ENCODE measurements at regions not wholly inside any gene's neighbourhood (a gene's known extent, or its start where the extent isn't known, plus 50 kb on each side); places are given as distances from the start of the nearest gene placed in this dataset.

DNA sequence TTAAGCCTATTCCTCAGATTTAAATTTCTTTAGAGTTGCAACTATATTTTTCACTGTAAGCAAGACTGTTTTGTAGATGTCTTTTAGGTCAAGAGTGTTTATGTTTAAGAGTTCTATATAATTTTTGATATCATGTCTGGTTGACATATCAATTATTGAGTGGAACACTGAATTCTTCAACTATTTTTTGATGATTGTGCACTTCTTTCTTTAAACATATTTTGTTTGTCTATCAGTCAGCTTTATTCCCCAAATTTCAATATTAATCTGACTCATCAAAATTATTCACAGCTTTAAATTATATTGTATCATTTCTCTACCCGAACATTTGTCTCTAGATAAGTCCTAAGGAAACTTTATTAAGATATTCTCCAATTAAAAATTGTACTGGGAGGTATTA lies 933.6 kb upstream of the ROBO1 start:
- intact Hi-C loops (cut with DNase I) = no loop called here
- H3K4me1 ChIP-seq = no peaks in the 10 kb centered on the region
- H3K36me3 ChIP-seq = no peaks in the 10 kb centered on the region
- H3K9me3 ChIP-seq = peaks cover 0 to 7% (median 0%) of the 10 kb centered on the region in 4 donors
- no peak for DNase-seq (ENCODE audit: extremely low spot score)
- H3K4me3 ChIP-seq = no peak overlapping the region
- no peaks in the 10 kb centered on the region for H3K27me3 ChIP-seq
- TF ChIP-seq, protein P1, sequence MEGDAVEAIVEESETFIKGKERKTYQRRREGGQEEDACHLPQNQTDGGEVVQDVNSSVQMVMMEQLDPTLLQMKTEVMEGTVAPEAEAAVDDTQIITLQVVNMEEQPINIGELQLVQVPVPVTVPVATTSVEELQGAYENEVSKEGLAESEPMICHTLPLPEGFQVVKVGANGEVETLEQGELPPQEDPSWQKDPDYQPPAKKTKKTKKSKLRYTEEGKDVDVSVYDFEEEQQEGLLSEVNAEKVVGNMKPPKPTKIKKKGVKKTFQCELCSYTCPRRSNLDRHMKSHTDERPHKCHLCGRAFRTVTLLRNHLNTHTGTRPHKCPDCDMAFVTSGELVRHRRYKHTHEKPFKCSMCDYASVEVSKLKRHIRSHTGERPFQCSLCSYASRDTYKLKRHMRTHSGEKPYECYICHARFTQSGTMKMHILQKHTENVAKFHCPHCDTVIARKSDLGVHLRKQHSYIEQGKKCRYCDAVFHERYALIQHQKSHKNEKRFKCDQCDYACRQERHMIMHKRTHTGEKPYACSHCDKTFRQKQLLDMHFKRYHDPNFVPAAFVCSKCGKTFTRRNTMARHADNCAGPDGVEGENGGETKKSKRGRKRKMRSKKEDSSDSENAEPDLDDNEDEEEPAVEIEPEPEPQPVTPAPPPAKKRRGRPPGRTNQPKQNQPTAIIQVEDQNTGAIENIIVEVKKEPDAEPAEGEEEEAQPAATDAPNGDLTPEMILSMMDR (IDR thresholded peaks at IDR 0.05) = no peak
- TF ChIP-seq EP300 (IDR thresholded peaks at IDR 0.05) (no peak), POLR2AphosphoS5 (IDR thresholded peaks at IDR 0.05) (no peak), POLR2A (IDR thresholded peaks at IDR 0.05; ENCODE audit: low read depth) (no peak)
- H3K27ac ChIP-seq (replicated peaks in 1 of 4) = no peak overlapping the region
- 79% methylated on average over 1 of the region's 1 CpG for WGBS

- Histone ChIP-seq H3K27ac (replicated peaks in 1 of 4) (no peak overlapping the region), H3K4me3 (no peak overlapping the region), H3K4me1 (no peaks in the 10 kb centered on the region), H3K9me3 (no peaks in the 10 kb centered on the region), H3K27me3 (no peaks in the 10 kb centered on the region), H3K36me3 (no peaks in the 10 kb centered on the region)
- DNase-seq (ENCODE audit: extremely low spot score) = no peak
- intact Hi-C loops (cut with DNase I) = no loop called here
- TF ChIP-seq POLR2A (IDR thresholded peaks at IDR 0.05; ENCODE audit: low read depth) = no peak
- no peak for TF ChIP-seq EP300 (IDR thresholded peaks at IDR 0.05)
- WGBS = 83% methylated on average over 2 of the region's 2 CpGs
Measured at GRCh38 chr3:80697291-80697690, 929.5 kb upstream of the ROBO1 start.

DNA sequence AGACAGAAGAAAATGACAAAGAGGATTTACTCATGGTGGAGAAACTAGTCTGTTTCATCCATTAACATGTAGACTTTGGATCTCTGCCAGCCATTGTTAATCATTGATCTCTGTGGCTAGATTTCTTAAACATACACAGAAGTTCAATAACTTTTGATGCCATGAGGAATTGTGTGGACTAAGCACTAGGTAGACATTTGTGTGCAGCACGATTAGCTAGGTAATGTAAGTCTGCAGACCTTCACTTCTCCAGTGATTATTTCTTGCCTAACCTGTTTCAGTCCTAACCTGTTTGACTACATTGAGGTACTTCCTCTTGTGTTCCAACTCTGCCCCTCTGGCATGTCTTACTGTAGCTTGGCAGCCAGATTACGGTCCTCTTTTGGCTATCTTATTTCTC lies 928.5 kb upstream of the ROBO1 start:
- no peak for DNase-seq (ENCODE audit: extremely low spot score)
- intact Hi-C loops (cut with DNase I) = no loop called here
- no peak overlapping the region for H3K27ac ChIP-seq (replicated peaks in 1 of 4)
- H3K9me3 ChIP-seq = no peaks in the 10 kb centered on the region
- no peaks in the 10 kb centered on the region for H3K4me1 ChIP-seq
- no peaks in the 10 kb centered on the region for H3K27me3 ChIP-seq
- H3K36me3 ChIP-seq = no peaks in the 10 kb centered on the region
- H3K4me3 ChIP-seq = no peak overlapping the region
- WGBS = 74% methylated on average over 2 of the region's 2 CpGs
- TF ChIP-seq EP300 (IDR thresholded peaks at IDR 0.05) = no peak
- TF ChIP-seq POLR2AphosphoS5 (IDR thresholded peaks at IDR 0.05) = no peak
- no peak for TF ChIP-seq POLR2A (IDR thresholded peaks at IDR 0.05; ENCODE audit: low read depth)
- TF ChIP-seq, protein P1 (IDR thresholded peaks at IDR 0.05) = no peak

DNA sequence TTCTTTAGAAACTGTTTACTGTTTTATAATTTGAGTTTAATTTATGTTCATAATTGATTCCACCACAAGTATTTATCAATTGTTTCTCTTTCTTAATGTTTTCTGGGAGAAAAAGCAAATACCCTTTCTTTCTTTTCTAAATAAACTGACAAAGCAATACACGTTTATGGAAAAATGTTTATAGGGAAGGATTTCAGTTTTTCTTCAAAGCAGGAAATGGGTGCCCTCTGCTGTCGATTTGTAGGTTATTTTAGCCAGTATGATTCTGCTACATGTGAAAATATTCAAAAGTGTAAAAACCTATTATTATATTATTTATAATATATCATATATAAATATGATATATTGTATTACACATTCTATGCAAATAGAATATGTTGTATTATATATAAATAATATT lies 921.0 kb upstream of the ROBO1 start:
- Histone ChIP-seq H3K9me3 (no peaks in the 10 kb centered on the region), H3K36me3 (no peaks in the 10 kb centered on the region), H3K4me1 (no peaks in the 10 kb centered on the region), H3K27ac (replicated peaks in 1 of 4) (no peak overlapping the region), H3K4me3 (no peak overlapping the region), H3K27me3 (no peaks in the 10 kb centered on the region)
- TF ChIP-seq POLR2A (IDR thresholded peaks at IDR 0.05; ENCODE audit: low read depth) (no peak), EP300 (IDR thresholded peaks at IDR 0.05) (no peak), POLR2AphosphoS5 (IDR thresholded peaks at IDR 0.05) (no peak)
- TF ChIP-seq, protein P1 (IDR thresholded peaks at IDR 0.05) = no peak
- intact Hi-C loops (cut with DNase I) = no loop called here
- DNase-seq (ENCODE audit: extremely low spot score) = no peak
- WGBS = 3% methylated on average over 2 of the region's 2 CpGs

DNA sequence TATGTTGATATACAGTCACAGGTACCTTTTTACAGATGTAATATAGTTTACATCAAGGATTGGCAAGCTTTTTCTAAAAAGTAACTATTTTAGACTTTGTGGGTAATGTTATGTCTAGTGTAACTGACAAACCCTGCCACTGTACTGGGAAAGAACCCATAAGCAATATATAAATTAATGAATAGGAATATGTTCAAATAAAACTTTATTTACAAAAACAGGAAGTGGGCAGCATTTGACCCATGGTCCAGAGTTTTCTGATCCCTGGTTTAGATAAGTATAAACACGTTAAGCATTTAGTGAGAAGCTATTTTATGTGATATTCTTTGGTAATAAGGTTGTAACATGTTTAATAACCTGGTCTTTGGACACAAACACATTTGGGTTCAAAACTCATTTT lies 915.2 kb upstream of the ROBO1 start:
- WGBS = 90% methylated on average over 1 of the region's 1 CpG
- intact Hi-C loops (cut with DNase I) = no loop called here
- Histone ChIP-seq H3K36me3 (no peaks in the 10 kb centered on the region), H3K27ac (replicated peaks in 1 of 4) (no peak overlapping the region), H3K4me1 (no peaks in the 10 kb centered on the region), H3K27me3 (no peaks in the 10 kb centered on the region), H3K4me3 (no peak overlapping the region), H3K9me3 (no peaks in the 10 kb centered on the region)
- DNase-seq (ENCODE audit: extremely low spot score) = no peak
- TF ChIP-seq, protein P1 (IDR thresholded peaks at IDR 0.05) = no peak
- TF ChIP-seq EP300 (IDR thresholded peaks at IDR 0.05) (no peak), POLR2AphosphoS5 (IDR thresholded peaks at IDR 0.05) (no peak), POLR2A (IDR thresholded peaks at IDR 0.05; ENCODE audit: low read depth) (no peak)

Data from esophagus muscularis mucosa (tissue), 4 donors.